ENCODE measurements at regions not wholly inside any gene's neighbourhood (a gene's known extent, or its start where the extent isn't known, plus 50 kb on each side); places are given as distances from the start of the nearest gene placed in this dataset.

DNA sequence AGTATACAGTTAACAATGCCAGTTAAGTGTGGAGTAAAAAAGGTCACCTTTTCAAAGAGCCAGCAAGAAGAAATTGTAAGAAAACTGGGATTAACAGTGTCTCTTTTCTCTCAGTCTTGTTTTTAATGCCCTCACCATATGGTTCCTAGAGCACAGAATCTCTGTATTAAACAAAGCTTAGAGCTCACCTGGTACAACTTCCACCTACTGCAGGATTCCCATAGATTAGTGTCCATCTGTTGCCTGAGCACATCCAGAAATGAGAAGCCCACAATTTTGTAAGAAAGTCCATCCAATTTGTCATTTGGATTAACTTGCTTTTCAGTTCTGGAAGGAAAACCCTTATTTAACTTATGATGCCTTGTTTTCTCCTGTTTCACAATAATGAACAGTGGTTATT is 1037.1 kb downstream of the STPG2 start:
- Histone ChIP-seq H3K36me3 (ENCODE audit: control insufficient read depth in 4 of 4, insufficient read depth in 3 of 4, low read depth in 1 of 4, low read length in 3 of 4) (no peaks in the 10 kb centered on the region), H3K4me1 (ENCODE audit: control insufficient read depth in 4 of 4, insufficient read depth in 4 of 4, low read length in 3 of 4) (no peaks in the 10 kb centered on the region), H3K4me3 (ENCODE audit: low read depth in 1 of 3, low read length in 3 of 3) (no peak overlapping the region), H3K27me3 (ENCODE audit: control insufficient read depth in 4 of 4, insufficient read depth in 4 of 4, low read length in 3 of 4) (no peaks in the 10 kb centered on the region), H3K9ac (ENCODE audit: low read depth in 1 of 2, low read length in 2 of 2) (no peak overlapping the region), H3K9me3 (ENCODE audit: control insufficient read depth in 4 of 4, low read length in 3 of 4) (no peaks in the 10 kb centered on the region), H3K27ac (ENCODE audit: low read depth in 1 of 2, low read length in 2 of 2) (no peak overlapping the region)
- DNase-seq (ENCODE audit: low spot score) = no peak
- TF ChIP-seq SP1 (IDR thresholded peaks at IDR 0.05) (no peak), FOXA2 (IDR thresholded peaks at IDR 0.05) (no peak), TAF1 (conservative IDR thresholded peaks at IDR 0.05) (no peak), HNF4A (conservative IDR thresholded peaks at IDR 0.05) (no peak), CTCF (IDR thresholded peaks at IDR 0.05; ENCODE audit: low read depth, low read length, missing input control) (no peak), RAD21 (IDR thresholded peaks at IDR 0.05) (no peak), ZBTB33 (IDR thresholded peaks at IDR 0.05) (no peak), FOXA1 (IDR thresholded peaks at IDR 0.05) (no peak), NR2F2 (IDR thresholded peaks at IDR 0.05) (no peak)

- WGBS = 66% methylated on average over 1 of the region's 1 CpG
- no peaks in the 10 kb centered on the region for H3K4me1 ChIP-seq (ENCODE audit: control insufficient read depth in 4 of 4, insufficient read depth in 4 of 4, low read length in 3 of 4)
- TF ChIP-seq MAX (IDR thresholded peaks at IDR 0.05) (no peak), CTCF (IDR thresholded peaks at IDR 0.05; ENCODE audit: low read depth, low read length, missing input control) (no peak), GABPA (IDR thresholded peaks at IDR 0.05 in 1 of 2, conservative IDR thresholded peaks at IDR 0.05 in 1 of 2) (no peak), RAD21 (IDR thresholded peaks at IDR 0.05) (no peak), TAF1 (conservative IDR thresholded peaks at IDR 0.05) (no peak), JUND (IDR thresholded peaks at IDR 0.05) (no peak), HNF4A (conservative IDR thresholded peaks at IDR 0.05) (no peak)
- no peak overlapping the region for H3K27ac ChIP-seq (ENCODE audit: low read depth in 1 of 2, low read length in 2 of 2)
- no peaks in the 10 kb centered on the region for H3K27me3 ChIP-seq (ENCODE audit: control insufficient read depth in 4 of 4, insufficient read depth in 4 of 4, low read length in 3 of 4)
- DNase-seq (ENCODE audit: low spot score) = no peak
- H3K9me3 ChIP-seq (ENCODE audit: control insufficient read depth in 4 of 4, low read length in 3 of 4) = no peaks in the 10 kb centered on the region
- no peaks in the 10 kb centered on the region for H3K36me3 ChIP-seq (ENCODE audit: control insufficient read depth in 4 of 4, insufficient read depth in 3 of 4, low read depth in 1 of 4, low read length in 3 of 4)
- H3K9ac ChIP-seq (ENCODE audit: low read depth in 1 of 2, low read length in 2 of 2) = no peak overlapping the region
- no peak overlapping the region for H3K4me3 ChIP-seq (ENCODE audit: low read depth in 1 of 3, low read length in 3 of 3)
Observed at GRCh38 chr4:97110506-97110905, 1032.8 kb downstream of the STPG2 start.

GRCh38 chr4:97116511-97116910 is 1026.8 kb downstream of the STPG2 start:
- Histone ChIP-seq H3K36me3 (ENCODE audit: control insufficient read depth in 4 of 4, insufficient read depth in 3 of 4, low read depth in 1 of 4, low read length in 3 of 4) (no peaks in the 10 kb centered on the region), H3K27me3 (ENCODE audit: control insufficient read depth in 4 of 4, insufficient read depth in 4 of 4, low read length in 3 of 4) (no peaks in the 10 kb centered on the region), H3K9me3 (ENCODE audit: control insufficient read depth in 4 of 4, low read length in 3 of 4) (no peaks in the 10 kb centered on the region), H3K27ac (ENCODE audit: low read depth in 1 of 2, low read length in 2 of 2) (no peak overlapping the region), H3K4me3 (ENCODE audit: low read depth in 1 of 3, low read length in 3 of 3) (no peak overlapping the region), H3K4me1 (ENCODE audit: control insufficient read depth in 4 of 4, insufficient read depth in 4 of 4, low read length in 3 of 4) (no peaks in the 10 kb centered on the region), H3K9ac (ENCODE audit: low read depth in 1 of 2, low read length in 2 of 2) (no peak overlapping the region)
- WGBS = 53% methylated on average over 2 of the region's 2 CpGs
- no peak for DNase-seq (ENCODE audit: low spot score)
- TF ChIP-seq, protein P1, sequence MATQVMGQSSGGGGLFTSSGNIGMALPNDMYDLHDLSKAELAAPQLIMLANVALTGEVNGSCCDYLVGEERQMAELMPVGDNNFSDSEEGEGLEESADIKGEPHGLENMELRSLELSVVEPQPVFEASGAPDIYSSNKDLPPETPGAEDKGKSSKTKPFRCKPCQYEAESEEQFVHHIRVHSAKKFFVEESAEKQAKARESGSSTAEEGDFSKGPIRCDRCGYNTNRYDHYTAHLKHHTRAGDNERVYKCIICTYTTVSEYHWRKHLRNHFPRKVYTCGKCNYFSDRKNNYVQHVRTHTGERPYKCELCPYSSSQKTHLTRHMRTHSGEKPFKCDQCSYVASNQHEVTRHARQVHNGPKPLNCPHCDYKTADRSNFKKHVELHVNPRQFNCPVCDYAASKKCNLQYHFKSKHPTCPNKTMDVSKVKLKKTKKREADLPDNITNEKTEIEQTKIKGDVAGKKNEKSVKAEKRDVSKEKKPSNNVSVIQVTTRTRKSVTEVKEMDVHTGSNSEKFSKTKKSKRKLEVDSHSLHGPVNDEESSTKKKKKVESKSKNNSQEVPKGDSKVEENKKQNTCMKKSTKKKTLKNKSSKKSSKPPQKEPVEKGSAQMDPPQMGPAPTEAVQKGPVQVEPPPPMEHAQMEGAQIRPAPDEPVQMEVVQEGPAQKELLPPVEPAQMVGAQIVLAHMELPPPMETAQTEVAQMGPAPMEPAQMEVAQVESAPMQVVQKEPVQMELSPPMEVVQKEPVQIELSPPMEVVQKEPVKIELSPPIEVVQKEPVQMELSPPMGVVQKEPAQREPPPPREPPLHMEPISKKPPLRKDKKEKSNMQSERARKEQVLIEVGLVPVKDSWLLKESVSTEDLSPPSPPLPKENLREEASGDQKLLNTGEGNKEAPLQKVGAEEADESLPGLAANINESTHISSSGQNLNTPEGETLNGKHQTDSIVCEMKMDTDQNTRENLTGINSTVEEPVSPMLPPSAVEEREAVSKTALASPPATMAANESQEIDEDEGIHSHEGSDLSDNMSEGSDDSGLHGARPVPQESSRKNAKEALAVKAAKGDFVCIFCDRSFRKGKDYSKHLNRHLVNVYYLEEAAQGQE (IDR thresholded peaks at IDR 0.05) = no peak

All from liver (tissue), 8 donors.